HG03521 (cell line): ENCODE measurements at regions not wholly inside any gene's neighbourhood (a gene's known extent, or its start where the extent isn't known, plus 50 kb on each side); places are given as distances from the start of the nearest gene placed in this dataset.
A peak's percentile ranks its signal among the peaks of the same experiment; 100 is the strongest.

Experiments
- ATAC-seq: cut with Tn5 transposase; IDR thresholded peaks from one replicate; pipeline ENCODE4 v1.9.1; 2021; ENCODE audit warnings: mild to moderate bottlenecking, moderate library complexity; ENCODE audit not compliant: unreplicated experiment

GRCh38 chr2:155431004-155431507, 732.6 kb downstream of the KCNJ3 start:
- no peak for ATAC-seq

DNA sequence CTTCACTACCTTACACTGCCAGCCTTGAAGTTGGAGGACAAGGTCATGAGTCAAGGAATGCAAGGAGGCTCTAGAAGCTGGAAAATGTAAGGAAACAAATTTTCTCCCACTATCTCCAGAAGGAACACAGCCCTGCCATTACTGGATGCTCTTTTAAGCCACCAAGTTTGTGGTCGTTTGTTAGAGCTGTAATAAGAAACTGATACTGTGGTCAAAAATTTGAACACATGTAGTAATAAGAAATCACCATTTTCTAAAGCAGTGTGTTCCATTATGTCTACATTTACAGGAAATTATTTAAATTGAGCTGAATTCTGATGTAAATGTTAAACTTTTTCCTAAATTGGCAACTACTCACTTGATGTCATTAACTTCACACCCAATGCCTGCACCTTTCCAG, 729.0 kb downstream of the KCNJ3 start:
- ATAC-seq: no peak

DNA sequence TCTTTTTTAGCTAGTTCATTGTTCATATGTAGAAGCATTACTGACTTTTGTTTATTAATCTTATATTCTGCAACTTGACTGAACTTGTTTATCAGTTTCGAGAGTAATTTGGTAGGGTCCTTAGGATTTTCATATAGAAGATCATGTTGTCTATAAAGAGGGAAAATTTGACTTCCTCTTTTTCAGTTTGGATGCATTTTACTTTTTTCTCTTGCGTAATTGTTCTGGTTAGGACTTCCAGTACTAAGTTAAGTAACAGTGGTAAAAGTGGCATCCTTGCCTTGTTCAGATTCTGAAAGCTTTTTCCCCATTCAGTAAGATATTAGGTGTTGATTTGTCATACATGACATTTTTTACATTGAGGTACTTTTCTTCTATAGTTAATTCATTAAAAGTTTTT, 726.0 kb downstream of the KCNJ3 start:
- no peak for ATAC-seq

- ATAC-seq: no peak
Observed at GRCh38 chr2:155418753-155419152, 720.3 kb downstream of the KCNJ3 start.

GRCh38 chr2:155412598-155412997, 714.1 kb downstream of the KCNJ3 start:
- peak; percentile 86 for ATAC-seq

GRCh38 chr2:155404433-155405002, 706.0 kb downstream of the KCNJ3 start:
- ATAC-seq: no peak

GRCh38 chr2:155393406-155393805, 694.9 kb downstream of the KCNJ3 start:
- no peak for ATAC-seq

- ATAC-seq: no peak
Observed at GRCh38 chr2:155391613-155392130, 693.2 kb downstream of the KCNJ3 start.

DNA sequence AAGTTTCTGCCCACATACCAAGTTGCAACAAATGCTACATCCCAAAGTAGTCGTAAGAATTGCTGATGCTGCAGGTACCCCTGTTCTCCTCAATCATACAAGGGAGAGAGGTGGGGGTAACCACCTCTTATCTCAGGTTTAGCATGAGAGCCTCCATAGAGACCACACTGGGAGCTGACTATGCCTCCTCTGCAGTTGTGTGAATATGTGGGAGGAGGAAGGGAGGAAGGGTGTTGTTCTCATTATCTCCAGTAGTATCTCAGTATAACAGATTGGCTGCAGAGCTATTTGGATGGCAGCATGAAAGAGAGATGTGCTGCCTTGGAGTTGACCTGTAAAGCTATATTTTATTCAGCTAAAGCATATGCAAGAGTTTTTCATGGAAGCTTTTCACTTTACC, 690.7 kb downstream of the KCNJ3 start:
- no peak for ATAC-seq

DNA sequence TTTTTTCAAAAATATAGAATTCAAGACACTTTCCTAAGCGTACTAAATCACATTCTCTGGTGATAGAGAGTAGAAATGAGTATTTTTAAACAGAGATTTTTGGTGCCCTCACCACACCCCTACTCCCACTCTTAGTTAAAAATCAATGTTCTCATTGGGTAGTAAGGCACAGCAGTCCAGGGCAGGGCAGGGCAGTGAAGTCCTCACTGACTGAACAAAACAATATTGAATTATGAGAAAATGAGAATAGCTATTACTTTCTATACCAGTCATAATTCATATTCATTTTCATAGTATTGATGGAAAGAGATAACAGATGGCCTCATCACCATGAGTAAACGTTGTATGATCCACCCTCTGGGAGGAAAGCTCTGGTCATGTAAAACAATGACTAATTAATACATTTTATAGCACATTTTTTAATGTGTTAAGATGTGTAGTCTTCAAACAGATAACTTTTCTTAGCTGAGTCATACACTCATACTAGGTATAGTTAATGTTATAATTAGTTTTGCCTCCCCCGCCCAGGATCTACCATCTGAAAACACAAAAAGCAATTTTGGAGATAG, 686.1 kb downstream of the KCNJ3 start:
- ATAC-seq: no peak

DNA sequence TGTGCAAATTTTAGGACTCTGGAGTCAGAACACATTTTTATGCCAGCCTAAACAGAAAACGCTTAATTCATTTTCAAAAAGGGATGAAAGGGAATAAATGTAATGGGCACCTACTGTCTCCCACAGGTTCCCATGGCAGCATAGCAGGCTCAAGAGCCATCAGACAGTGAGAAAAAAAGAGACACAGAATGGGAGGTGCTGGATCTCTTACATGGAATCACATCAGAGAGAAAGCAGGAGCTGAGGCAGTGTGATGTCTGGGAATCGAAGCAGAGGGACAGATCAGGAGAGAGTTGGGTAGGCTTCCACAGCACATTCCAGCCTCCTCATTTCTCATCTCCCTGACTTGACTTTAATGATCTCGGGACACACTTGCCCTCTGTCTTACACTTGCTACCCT, 684.3 kb downstream of the KCNJ3 start:
- no peak for ATAC-seq

- ATAC-seq: no peak
Observed at GRCh38 chr2:155381436-155381835, 682.9 kb downstream of the KCNJ3 start.

GRCh38 chr2:155379494-155379893, 681.0 kb downstream of the KCNJ3 start:
- ATAC-seq: no peak

DNA sequence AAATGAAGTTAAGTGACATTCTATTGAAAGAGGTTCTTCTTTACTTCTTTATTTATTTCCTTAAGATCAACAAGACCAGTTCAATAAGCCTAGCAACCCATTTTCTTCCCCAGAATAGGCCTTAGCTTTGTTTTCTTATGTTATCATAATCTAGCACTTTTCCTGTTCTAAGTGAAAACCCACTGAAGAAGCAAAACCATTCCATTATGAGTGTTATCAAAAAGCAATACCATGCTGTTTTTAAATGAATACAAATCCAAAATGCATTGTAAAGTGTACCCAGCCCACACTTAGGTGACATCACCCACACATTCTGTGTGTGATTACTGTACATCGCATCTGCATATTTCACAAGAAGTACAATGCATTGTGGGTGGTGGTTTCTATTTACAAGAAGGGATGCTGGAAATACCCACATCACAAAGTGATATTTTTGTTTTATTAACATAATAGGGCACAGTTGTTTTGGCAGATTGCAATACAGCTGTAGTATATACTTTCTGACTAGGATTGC, 679.5 kb downstream of the KCNJ3 start:
- ATAC-seq: no peak

DNA sequence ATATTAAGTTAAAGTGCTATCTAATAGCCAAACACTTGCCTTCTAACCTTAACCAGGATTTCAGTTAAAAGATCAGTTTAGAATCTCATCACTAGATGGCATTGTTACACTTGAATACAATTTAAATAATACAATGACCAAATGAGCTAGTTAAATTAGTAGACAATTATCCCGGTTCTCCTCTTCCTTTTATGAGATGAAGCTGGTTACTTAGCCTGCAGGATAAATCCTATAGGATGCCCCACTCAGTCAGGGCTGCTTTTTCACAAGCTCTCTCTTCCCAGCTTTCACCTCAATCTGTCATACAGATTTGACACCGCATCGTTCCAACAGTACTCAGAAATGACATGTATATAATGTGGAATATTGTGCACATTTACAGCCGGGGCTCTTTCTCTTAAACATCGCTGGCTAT, 678.8 kb downstream of the KCNJ3 start:
- ATAC-seq: no peak

- ATAC-seq: no peak
Observed at GRCh38 chr2:155372969-155373368, 674.5 kb downstream of the KCNJ3 start.

DNA sequence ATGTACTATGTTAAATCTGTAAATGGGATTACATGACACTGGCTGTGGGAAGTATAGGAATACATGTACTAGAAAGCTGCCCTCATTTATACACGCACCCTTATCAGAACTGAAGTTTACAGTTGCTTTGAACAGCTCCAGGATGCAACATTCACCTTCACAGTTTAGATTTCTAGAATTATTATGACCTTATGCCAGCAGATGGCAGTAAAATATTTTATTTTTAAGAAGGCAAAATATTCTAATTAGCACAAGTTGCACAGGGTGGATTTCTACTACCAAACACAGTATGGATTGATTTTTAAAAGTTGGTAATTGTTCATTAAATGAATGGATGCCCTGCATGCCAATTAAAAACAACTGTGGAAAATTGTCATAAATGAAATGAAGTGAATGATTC, 670.4 kb downstream of the KCNJ3 start:
- ATAC-seq: no peak

DNA sequence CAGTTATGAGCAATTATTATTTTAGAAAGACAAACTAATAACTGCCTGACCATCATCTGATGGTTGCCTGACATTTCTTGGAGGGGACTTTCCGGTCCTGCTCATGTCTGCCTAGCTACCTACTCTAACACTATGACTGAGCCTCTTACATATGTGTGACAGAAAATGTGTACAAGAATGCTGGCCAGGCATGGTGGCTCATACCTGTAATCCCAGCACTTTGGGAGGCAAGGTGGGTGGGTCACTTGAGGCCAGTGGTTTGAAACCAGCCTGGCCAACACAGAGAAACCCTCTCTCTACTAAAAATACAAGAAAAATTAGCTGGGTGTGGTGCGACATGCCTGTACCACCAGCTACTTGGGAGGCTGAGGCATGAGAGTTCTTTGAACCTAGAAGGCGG, 666.3 kb downstream of the KCNJ3 start:
- ATAC-seq: no peak

DNA sequence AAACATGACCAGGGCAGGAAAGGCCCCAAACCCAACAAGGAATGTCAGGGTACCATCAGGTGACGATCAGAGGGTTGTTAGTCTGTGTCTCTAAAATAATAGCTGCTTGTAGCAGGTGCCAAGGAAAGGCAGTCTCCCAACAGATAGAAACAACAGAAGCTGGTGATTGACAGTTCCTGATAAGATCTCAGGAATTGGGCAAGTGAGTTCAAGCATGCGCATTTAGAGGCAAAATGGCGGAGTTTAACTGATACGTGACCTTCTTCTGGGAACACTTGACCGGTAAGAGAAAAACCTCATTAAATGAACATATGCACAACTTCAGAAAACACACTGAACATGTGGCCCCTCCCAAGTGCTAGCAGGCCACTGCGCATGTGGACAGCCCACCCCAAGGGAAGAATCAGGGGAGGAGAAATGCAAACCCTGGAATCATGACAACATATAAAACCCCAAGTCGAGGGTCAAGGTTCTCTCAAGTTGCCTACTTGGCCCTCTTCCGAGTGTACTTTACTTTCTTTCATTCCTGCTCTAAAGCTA, 664.9 kb downstream of the KCNJ3 start:
- ATAC-seq: no peak

- ATAC-seq: no peak
Observed at GRCh38 chr2:155357172-155357571, 658.7 kb downstream of the KCNJ3 start.

GRCh38 chr2:155356250-155356649, 657.8 kb downstream of the KCNJ3 start:
- no peak for ATAC-seq
